Activated naive CD4-positive, alpha-beta T cell treated with anti-CD3 and anti-CD28 coated beads, Interleukin-2, amount 50 U/mL, for 24 hours (primary cell): ENCODE measurements at regions not wholly inside any gene's neighbourhood (a gene's known extent, or its start where the extent isn't known, plus 50 kb on each side); places are given as distances from the start of the nearest gene placed in this dataset.

Experiments
- H3K27ac Mint-ChIP-seq: one replicate; pipeline ENCODE4 v1.8.0; 2021; ENCODE audit warnings: mild to moderate bottlenecking, mixed read lengths
- H3K27me3 Mint-ChIP-seq: one replicate; pipeline ENCODE4 v1.8.0; 2021; ENCODE audit warnings: mixed read lengths
- H3K36me3 Mint-ChIP-seq: one replicate; pipeline ENCODE4 v1.8.0; 2021; ENCODE audit warnings: mixed read lengths
- H3K4me1 Mint-ChIP-seq: one replicate; pipeline ENCODE4 v1.8.0; 2021; ENCODE audit warnings: mixed read lengths
- H3K4me3 Mint-ChIP-seq: one replicate; pipeline ENCODE4 v1.8.0; 2021; ENCODE audit warnings: mild to moderate bottlenecking, mixed read lengths
- H3K9me3 Mint-ChIP-seq: one replicate; pipeline ENCODE4 v1.8.0; 2021; ENCODE audit warnings: mixed read lengths

DNA sequence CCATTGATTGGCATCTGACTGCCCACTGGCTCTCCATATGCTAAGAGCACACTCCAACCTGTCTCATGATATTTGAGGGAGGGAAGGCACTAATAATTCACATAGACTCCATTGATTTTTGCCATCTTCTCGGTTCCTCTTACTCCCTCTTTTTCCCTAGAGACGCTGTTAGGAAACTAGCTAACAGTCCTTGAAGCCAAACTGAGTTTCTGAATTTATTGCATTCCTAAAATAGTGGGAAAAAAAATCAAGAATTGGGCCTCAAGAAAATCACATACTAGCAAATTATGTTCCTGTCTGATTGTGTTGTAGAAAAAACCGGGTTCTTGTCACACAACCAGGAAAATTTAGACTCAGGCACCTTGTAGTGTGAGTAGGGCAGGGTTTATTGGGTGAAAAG, 86.4 kb upstream of the SLC7A1 start:
- no peaks in the 10 kb centered on the region for H3K9me3 Mint-ChIP-seq
- no peak overlapping the region for H3K27ac Mint-ChIP-seq
- H3K36me3 Mint-ChIP-seq = no peaks in the 10 kb centered on the region
- peaks cover 4% of the 10 kb centered on the region for H3K27me3 Mint-ChIP-seq
- no peaks in the 10 kb centered on the region for H3K4me1 Mint-ChIP-seq
- no peak overlapping the region for H3K4me3 Mint-ChIP-seq

DNA sequence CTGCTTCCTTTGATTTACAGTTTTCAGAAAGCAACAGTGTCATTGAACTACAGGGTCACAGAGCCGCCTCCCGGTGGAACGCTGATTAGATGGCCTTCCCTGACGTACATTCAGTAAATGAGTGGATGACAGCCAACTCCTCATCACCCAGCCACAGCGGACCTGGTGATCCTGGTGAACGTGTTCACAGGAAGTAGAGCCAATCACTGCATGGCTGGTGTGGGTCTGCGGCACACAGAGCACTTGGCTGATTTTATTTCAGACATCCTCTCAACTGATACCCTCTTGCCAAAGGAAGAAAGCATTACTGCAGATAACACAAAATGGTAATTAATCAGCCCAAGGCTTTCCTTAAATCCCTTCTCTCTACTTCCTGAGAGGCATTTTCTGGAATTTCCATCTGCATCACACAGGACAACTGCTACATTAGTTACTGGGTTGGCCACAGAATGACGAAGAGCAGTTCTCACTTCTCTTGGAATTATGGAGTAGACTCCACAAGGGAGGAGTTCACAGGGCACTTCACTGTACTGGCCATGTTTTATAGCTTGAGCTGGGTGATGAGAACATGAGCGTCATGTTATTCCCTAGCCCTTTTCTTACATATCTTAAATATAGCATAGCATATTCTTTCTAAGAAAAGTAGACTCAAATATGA, 84.0 kb upstream of the SLC7A1 start:
- no peaks in the 10 kb centered on the region for H3K4me1 Mint-ChIP-seq
- H3K4me3 Mint-ChIP-seq = no peak overlapping the region
- H3K27me3 Mint-ChIP-seq = peaks cover 4% of the 10 kb centered on the region
- H3K27ac Mint-ChIP-seq = no peak overlapping the region
- H3K36me3 Mint-ChIP-seq = no peaks in the 10 kb centered on the region
- no peaks in the 10 kb centered on the region for H3K9me3 Mint-ChIP-seq

DNA sequence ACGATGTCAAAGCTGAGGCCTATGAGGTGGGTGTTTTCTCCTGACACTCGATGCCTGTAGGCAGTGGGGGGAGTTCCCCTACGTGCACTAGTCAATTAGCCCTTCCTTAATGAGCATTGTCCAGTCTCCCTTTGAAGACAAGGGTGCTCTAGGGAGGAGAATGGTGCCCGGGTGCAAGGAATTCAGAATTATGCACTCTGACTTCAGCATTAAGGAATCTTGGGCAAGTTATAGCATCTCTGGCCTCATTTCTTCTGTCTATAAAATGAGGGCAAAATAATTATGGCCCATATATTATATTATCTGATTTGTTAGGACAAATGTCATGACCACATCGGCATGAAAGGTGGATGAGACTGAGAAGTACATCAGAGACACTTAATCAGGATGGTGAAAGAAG, 82.1 kb upstream of the SLC7A1 start:
- no peaks in the 10 kb centered on the region for H3K4me1 Mint-ChIP-seq
- H3K27ac Mint-ChIP-seq = no peak overlapping the region
- peaks cover 3% of the 10 kb centered on the region for H3K27me3 Mint-ChIP-seq

DNA sequence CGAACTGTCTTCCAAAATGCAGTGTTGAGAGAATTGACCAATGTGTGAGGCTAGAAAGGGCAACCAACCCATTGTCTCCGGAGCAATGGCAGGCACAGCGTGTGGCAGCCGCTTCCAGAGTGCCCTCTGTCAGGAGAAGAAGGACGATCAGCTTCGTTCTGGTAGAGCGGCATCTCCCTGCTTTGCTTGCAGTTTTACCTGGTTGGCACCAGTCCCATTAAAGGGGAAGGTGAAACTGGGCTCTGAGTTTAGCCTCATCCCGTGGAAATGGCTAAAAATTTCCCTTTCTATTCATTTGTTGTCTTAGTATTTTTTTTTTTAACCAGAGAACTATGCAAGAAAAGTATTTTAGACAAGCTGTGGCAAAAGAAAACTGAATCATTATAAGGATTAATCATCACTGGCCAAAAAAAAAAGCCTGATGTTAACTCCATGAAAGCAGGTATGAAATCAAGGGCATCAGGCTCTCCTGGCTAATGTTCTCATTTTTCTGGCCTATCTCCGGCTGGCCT, 81.5 kb upstream of the SLC7A1 start:
- H3K27ac Mint-ChIP-seq = no peak overlapping the region
- peaks cover 3% of the 10 kb centered on the region for H3K27me3 Mint-ChIP-seq
- no peak overlapping the region for H3K4me3 Mint-ChIP-seq
- no peaks in the 10 kb centered on the region for H3K36me3 Mint-ChIP-seq
- no peaks in the 10 kb centered on the region for H3K4me1 Mint-ChIP-seq
- H3K9me3 Mint-ChIP-seq = no peaks in the 10 kb centered on the region

More for the DNA sequence above, 82.1 kb upstream of the SLC7A1 start:
- Mint-ChIP-seq H3K9me3 (no peaks in the 10 kb centered on the region), H3K36me3 (no peaks in the 10 kb centered on the region), H3K4me3 (no peak overlapping the region)

DNA sequence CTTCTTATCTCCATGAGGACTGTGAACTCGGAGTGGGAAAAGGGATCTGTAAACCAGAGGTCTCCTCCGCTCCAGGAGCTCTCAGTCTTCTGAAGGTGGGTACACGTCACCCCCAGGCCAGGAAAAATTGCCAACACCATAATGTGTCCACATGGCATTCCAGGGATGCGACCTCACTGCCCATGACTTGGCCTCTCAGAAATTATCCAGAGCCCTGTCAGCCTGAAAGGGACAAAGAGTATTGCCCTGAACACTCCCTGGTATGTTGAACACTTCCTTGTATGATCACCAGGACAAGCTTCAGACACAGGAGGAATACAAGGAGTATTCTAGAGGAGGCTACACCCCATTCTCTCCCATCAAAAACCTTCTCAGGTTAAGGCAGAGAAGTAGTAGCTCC, 81.0 kb upstream of the SLC7A1 start:
- H3K27ac Mint-ChIP-seq = no peak overlapping the region
- H3K27me3 Mint-ChIP-seq = peaks cover 3% of the 10 kb centered on the region
- no peak overlapping the region for H3K4me3 Mint-ChIP-seq
- no peaks in the 10 kb centered on the region for H3K36me3 Mint-ChIP-seq
- H3K4me1 Mint-ChIP-seq = no peaks in the 10 kb centered on the region
- H3K9me3 Mint-ChIP-seq = no peaks in the 10 kb centered on the region

DNA sequence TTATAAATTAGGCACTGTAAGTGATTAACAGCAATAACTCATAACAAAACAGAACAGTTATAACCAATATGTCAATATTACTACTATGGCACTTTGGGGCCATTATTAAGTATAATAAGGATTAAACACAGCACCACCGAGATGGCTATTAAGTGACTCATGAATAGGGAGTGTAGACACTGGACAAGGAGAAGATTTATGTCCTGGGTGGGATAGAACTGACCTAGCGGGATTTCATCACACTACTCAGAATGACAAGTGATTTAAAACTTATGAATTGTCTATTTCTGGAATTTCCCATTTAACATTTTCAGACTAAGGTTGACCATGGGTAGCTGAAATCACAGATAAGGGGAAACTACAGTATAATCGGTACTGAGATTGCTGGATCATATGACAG, 79.0 kb upstream of the SLC7A1 start:
- no peaks in the 10 kb centered on the region for H3K9me3 Mint-ChIP-seq
- no peaks in the 10 kb centered on the region for H3K4me1 Mint-ChIP-seq
- H3K27ac Mint-ChIP-seq = no peak overlapping the region
- H3K4me3 Mint-ChIP-seq = no peak overlapping the region
- H3K36me3 Mint-ChIP-seq = no peaks in the 10 kb centered on the region
- peaks cover 3% of the 10 kb centered on the region for H3K27me3 Mint-ChIP-seq

DNA sequence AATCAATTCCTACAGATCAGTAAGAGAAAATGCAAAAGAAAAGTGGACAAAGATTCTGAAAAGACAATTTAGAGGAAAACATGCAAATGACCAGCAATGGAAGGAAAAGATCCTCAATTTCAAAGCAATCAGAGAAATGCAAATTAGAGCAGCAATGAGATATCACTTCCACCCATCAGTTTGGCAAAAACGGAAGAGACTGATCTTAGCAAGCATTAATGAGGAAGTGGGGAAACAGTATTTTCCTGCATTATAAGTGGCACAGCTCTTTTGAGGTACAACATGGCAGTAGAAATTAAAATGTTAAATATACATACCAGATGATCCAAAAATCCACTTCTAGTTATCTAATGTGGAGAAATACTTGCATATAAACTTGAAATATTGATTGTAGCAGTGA, 69.1 kb upstream of the SLC7A1 start:
- Mint-ChIP-seq H3K4me1 (no peaks in the 10 kb centered on the region), H3K27me3 (peaks cover 3% of the 10 kb centered on the region), H3K4me3 (no peak overlapping the region), H3K9me3 (peaks cover 16% of the 10 kb centered on the region), H3K36me3 (peaks cover 7% of the 10 kb centered on the region), H3K27ac (no peak overlapping the region)

DNA sequence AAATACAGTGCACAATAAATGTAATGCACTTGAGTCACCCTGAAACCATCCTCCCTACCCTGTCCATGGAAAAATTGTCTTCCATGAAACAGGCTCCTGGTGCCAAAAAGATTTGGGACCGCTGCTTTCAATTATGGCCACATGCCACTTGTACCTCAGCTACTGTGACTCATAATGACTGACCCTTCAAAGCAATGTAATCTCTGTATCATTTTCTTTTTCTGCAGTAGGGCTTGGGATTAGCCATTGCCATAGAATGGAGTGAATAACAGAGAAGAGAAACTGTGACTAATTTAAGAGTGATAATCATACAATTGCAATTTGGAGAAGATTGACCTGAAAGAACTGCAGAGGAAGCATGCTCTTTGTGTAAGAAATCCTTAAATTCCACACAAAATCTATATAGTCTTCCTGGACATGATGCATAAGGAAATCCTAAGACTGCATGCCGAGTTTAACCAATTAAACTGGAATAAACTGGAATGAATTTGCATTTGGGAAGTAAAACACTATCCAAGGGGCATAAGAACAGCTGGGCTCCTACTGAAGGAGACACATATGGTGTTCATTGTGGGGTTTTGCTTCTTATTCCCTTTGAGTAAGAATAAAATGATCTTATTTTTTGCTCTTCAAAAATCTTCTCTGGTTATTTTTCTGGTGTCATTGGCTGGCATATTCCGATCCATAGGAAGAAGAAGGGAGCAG, 59.5 kb upstream of the SLC7A1 start:
- no peak overlapping the region for H3K4me3 Mint-ChIP-seq
- no peak overlapping the region for H3K27ac Mint-ChIP-seq

DNA sequence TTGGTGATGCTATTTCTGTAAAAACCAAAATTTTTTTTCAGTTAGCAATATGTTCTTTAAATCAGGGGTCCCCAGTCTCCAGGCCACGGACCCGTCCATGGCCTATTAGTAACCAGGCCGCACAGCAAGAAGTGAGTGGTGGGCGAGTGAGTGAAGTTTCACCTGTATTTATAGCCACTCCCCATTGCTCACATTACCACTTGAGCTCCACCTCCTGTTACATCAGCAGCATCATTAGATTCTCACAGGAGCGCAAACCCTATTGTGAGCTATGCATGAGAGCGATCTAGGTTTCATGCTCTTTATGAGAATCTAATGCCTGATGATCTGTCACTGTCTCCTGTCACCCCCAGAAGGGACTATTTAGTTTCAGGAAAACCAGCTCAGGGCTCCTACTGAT, 58.9 kb upstream of the SLC7A1 start:
- H3K27me3 Mint-ChIP-seq = no peaks in the 10 kb centered on the region
- H3K27ac Mint-ChIP-seq = no peak overlapping the region
- H3K9me3 Mint-ChIP-seq = peaks cover 5% of the 10 kb centered on the region
- no peak overlapping the region for H3K4me3 Mint-ChIP-seq
- peaks cover 23% of the 10 kb centered on the region for H3K36me3 Mint-ChIP-seq
- peaks cover 5% of the 10 kb centered on the region for H3K4me1 Mint-ChIP-seq

More for the DNA sequence above, 59.5 kb upstream of the SLC7A1 start:
- no peaks in the 10 kb centered on the region for H3K27me3 Mint-ChIP-seq
- H3K9me3 Mint-ChIP-seq = peaks cover 5% of the 10 kb centered on the region
- H3K36me3 Mint-ChIP-seq = peaks cover 25% of the 10 kb centered on the region
- peaks cover 5% of the 10 kb centered on the region for H3K4me1 Mint-ChIP-seq

DNA sequence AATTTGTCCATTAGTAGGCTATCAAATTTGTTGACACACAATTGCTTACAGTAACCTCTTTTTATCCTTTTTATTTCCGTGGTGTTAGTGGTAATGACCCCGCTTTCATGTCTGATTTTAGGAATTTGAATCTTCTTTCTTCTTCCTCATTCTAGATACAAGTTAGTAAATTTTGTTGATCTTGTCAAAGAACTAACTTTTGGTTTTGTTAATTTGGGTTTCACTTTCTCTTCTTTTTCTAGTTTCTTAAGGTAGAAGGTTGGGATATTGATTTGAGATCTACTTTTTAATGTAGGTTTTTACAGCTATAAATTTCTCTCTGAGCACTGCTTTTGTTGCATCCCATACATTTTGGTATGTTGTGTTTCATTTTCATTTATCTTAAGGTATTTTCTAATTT, 53.3 kb upstream of the SLC7A1 start:
- peak overlapping the region; percentile 76 for H3K4me3 Mint-ChIP-seq
- H3K36me3 Mint-ChIP-seq = peaks cover 11% of the 10 kb centered on the region
- H3K4me1 Mint-ChIP-seq = peaks cover 18% of the 10 kb centered on the region
- peaks cover 11% of the 10 kb centered on the region for H3K9me3 Mint-ChIP-seq
- peak overlapping the region; percentile 52 for H3K27ac Mint-ChIP-seq
- H3K27me3 Mint-ChIP-seq = no peaks in the 10 kb centered on the region
